GM19240 (cell line): ENCODE measurements at regions not wholly inside any gene's neighbourhood (a gene's known extent, or its start where the extent isn't known, plus 50 kb on each side); places are given as distances from the start of the nearest gene placed in this dataset.
"Not testable (repeated sequence)": the region's sequence is repeated elsewhere in the genome, so short reads cannot be mapped to it uniquely, and the experiment has no call there.

Experiments
- DNase-seq: peaks from one replicate; pipeline ENCODE4 v3.0.0; 2011; ENCODE audit warnings: low spot score; ENCODE audit not compliant: insufficient read length

DNA sequence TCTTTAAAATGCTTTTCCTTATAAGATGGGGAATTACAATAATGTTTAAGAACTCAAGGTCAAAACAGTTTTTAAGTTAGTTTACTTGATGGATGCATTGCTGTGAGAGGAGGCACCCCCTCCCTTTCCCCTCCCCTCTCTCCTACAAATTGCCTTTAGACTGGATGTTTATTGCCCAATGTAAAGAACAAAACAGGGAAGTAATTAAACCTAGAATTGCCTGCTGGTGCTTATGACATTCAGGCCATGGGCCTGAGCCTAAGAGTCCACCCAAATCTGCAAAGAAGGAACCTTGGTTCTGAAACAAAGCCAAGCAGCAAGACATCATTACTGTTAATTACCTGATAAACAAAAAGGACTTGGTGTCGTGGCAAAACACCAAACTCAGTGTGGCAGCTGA lies 630.3 kb downstream of the ISL1 start:
- DNase-seq = no peak

DNA sequence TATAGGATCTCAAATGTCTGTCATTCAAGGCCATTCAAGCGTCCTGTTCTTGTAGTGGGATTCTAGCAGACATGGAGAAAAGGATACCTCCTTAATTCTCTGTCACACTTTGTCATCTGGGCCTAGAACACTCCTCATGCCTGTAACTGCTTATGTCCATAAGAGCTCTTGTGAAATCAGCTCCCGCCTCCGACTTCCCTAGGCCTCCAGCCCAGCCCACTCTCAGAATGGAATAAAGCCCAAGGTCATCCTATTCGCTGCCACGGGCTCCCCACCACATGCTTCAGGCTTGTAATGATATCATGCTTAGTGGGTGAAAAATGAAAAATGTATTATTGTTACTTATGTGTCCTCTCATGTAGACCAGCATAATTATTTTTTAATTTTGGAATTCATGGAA lies 632.5 kb downstream of the ISL1 start:
- DNase-seq = no peak

DNA sequence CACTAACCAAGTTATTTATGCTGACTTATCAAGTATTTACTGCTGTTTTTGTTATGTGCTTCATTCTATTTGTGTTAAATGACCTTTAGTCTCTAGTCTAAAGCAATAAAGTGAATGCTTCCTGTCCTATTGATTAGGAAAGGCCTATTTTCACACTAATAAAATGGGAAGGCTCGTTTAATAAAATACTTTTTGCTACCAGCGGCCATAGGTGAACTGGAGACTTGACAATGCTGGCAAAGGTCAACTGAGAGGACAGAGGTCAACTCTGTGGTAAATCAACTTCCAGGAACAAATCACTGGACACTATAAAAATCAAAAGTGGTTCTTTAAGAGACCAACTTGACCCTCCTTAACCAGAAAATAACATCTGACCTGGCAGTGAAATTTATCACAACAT lies 634.3 kb downstream of the ISL1 start:
- no peak for DNase-seq

DNA sequence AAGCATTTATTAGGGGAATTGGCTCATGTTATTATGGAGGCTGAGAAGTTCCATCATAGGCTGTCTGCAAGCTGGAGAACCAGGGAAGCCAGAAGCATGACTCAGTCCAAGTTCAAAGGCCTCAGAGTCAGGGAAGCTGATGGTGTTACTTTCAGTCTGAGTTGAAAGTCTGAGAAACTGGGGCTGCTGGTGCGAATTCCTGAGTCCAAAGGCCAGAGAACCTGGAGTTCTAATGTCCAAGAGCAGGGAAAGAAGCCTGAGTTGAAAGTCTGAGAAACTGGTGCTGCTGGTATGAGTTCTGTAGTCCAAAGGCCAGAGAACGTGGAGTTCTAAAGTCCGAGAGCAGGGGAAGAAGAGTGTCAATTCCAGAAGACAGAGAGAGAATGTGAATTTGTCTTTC lies 641.1 kb downstream of the ISL1 start:
- no peak for DNase-seq

DNA sequence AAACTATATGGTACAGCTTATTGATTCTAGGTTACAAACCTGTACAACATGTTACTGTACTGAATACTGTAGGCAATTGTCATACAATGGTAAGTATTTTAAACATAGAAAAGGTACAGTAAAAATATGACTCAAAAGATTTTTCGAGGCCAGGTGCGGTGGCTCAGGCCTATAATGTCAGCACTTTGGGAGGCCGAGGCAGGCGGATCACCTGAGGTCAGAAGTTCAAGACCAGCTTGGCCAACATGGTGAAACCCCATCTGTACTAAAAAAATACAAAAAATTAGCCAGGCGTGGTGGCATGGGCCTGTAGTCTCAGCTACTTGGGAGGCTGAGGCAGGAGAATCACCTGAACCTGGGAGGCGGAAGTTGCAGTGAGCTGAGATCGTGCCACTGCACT lies 646.6 kb downstream of the ISL1 start:
- not testable (repeated sequence) for DNase-seq

DNA sequence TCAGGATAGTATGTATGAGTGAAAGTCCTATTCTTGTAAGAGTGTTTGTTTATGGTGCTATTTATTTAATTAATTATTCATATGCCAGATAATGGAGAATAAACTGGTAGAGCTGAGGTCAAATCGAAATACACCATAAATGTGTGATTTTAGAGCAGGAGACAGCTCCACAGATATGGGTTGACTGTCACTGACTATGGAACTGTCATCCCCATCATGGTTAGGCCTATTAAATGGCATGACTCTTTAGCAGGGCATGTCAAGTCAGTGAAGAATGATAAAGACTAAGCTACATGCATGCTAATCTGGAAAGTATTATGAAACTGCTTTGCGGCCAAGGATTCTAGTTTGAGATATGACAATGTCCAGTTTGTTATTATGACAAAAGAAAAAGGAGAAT lies 658.6 kb downstream of the ISL1 start:
- no peak for DNase-seq

DNA sequence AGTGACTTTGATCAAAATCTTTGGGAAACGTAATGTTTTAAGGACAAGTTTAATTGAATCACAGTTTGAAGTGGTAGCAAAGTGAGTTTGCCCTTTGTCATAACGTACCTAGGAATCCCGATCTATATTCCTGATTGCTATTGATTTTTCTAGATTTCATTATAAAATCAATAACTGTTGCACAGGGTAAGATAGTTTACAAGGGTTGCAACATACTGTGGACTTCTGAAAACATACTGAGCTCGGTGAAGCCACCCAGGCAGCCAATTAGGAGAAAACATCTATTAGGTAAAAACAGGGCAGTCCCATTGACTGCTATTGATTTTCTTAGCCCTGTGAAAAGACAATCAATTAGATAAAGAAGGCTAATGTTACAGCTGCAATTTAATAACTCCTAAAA lies 659.9 kb downstream of the ISL1 start:
- DNase-seq = no peak

DNA sequence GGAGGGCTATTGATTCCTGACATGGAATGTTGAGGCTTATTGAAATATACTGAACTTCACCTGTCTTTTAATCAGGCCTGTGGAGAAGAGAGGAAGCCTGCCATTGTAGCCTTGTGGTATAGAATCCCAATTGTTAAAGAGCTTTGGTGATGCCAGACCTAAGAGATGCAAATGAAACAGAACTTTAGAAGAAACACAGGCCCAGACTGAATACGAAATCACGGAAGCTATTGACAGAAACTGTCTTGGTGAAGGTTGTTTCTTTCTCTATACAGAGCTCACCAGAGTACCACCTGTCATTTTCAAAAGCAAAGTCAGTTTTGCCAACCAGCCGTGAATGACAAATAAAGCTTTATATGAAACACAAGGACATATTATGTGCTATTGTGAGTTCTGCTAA lies 660.3 kb downstream of the ISL1 start:
- DNase-seq = no peak

DNA sequence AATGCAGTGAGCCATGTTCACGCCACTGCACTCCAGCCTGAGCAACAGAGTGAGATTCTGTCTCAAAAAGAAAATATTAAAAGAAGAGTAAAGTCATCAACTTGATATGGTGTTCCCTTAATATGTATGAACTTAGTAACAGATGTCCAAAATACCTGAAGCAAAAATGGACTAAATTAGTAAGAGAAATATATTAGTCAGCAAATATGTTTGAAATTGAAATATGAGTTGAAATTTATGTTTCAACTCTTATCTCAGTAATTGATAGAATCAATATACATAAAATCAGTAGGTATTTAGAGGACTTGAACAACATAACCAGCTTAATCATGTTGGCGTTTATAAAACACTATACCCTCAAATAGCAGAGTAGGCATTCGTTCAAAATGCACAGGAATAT lies 668.5 kb downstream of the ISL1 start:
- DNase-seq = no peak

DNA sequence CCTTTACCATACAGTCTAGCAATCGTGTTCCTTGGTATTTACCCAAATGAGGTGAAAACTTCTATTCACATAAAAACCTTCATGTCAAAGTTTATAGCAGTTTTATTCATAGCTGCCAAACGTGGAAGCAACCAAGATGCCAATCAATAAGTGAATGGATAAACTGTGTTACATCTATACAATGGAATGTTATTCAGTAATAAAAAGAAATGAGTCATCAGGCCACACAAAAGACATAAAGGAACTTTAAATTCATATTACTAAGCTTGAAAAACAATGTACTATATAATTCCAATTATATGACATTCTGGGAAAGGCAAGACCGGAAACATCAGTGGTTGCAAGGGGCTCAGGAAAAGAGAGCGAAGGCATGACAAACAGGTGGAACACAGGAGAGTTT lies 679.9 kb downstream of the ISL1 start:
- DNase-seq = no peak

DNA sequence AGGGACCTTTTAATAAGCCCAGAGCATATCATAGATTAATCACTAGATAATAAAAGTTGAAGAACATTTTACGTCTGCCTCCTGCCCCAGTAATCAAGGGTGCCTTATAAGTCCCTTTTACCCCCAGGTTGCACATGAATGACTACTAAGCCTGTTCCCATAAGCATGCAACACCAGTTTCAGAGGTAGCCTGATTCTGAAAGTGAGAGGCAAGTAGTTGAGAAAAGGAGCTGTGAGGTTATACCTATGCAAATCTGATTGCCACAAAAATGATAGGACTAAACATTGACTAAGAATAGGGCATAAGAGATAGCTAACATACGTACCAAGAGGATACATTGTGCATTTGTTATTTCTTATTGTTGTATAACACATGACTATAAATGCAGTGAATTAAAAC lies 681.9 kb downstream of the ISL1 start:
- DNase-seq = no peak

DNA sequence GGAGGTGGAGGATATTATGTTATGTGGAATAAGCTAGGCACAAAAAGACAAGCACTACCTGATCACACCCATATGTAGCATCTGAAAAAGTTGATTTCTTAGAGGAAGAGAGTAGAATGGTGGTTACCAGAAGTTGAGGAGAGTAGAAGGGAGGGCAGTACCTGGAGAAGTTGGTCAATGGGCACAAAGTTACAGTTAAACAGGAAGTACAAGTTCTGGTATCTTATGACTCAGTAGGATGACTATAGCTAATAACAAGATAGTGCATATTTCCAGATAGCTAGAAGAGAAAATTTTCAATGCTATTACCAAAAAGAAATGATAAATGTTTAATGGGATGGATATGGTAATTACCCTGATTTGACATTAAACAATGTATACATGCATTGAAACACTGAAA lies 686.7 kb downstream of the ISL1 start:
- DNase-seq = no peak

DNA sequence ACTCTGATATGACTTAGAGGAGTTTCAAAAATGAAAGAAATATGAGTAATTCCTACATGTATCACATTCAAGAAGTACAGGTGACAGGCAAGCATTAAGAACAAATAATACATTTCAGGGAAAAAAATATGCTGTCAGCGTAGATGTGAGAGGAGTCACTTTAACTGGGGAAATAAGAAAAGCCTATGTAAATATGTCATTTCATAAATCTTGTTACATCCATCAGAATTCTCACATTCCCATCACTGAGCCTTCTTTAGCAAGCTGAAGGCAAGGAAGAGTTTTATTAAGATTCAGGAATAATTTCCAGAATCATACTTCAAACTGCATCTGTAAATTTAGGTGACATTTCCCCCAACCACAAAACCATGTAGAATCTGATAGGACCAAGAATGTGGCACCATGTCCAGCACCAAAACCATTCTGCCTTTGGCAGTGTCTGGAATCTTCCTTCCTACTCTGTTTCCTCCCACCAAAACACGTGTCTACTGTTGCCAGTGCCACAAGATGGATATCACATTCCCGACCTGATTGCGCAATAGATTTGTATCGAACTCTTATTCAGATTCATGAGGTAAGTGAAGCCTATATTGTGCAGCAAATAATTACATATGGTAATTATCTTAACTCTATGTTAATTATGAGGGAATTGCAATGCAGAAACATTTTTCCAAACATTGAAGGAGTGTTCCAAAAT lies 690.9 kb downstream of the ISL1 start:
- no peak for DNase-seq

DNA sequence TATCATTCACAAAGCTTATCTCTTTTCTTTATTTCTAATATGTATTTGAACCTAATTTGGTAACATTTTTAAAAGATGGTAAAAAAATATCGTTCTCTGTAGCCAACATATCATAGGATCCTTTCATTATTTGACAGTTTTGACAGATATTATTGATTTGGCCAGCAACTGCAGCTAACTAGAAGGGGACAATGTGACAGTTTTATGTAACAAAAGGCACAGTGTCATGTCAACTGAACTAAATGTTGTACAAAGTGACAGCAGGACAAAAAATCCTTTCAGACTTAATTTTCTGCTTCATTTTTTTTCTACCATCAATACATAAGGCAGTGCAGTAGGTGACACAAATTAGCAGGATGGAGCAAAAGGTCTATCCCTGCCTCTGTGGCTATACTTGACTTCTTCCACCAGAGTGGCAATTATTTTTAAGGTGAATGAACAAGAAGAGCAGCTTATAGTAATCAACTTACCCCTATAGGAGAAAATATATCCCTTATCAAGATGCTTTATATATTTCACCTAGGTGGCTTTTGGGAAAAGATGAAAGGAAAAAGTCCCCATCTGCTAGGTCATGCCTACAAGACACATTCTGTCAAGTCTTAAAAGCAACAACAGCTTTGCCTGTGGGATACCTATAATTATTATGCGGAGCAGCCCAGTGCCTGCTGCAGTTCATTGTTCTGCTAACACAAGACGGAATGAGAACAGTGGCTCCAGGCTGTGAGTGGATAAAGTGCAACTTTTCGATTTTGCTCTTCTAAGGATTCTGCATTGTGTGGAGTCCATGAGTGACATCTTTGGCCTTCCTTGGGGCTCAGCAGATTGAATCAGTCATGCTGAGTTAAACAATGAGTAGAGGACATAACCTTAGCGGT lies 694.9 kb downstream of the ISL1 start:
- no peak for DNase-seq

DNA sequence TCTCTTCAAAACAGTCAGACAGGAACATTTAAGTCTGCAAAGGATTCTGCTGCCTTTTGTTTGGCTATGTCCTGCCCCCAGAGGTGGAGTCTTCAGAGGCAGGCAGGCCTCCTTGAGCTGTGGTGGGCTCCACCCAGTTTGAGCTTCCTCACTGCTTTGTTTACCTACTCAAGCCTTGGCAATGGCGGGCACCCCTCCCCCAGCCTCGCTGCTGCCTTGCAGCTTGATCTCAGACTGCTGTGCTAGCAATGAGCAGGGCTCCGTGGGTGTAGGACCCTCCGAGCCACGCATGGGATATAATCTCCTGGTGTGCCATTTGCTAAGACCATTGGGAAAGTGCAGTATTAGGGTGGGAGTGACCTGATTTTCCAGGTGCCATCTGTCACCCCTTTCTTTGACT lies 685.4 kb upstream of the ITGA1 start:
- DNase-seq = not testable (repeated sequence)

DNA sequence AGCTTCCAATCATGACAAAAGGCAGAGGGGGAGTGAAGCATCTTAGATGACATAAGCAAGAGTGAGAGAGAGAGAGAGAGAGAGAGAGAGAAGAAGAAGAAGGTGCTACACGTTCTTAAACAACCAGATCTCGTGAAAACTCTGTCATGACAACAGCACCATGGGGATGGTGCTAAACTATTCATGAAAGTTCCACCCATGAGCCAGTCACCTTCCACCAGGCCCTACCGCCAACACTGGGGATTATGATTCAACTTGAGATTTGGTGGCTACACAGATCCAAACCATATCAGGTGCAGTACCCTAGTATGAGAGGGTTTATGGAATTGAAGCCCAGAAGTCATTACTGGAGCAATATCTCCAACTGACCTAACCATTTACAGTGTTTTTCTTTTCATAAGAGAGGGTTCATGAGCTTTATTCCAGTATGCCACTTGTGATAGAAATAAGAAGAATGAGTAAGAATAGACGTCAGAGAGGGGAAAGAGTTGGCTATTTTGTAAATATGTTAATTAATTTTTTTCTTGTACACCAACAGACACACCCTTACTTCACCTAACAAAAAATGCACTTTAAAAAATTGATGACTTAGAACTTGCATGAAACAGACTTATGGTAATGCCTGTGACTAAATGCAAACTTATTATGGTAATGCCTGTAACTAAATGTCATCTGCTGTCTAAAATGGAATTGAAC lies 680.4 kb upstream of the ITGA1 start:
- no peak for DNase-seq

DNA sequence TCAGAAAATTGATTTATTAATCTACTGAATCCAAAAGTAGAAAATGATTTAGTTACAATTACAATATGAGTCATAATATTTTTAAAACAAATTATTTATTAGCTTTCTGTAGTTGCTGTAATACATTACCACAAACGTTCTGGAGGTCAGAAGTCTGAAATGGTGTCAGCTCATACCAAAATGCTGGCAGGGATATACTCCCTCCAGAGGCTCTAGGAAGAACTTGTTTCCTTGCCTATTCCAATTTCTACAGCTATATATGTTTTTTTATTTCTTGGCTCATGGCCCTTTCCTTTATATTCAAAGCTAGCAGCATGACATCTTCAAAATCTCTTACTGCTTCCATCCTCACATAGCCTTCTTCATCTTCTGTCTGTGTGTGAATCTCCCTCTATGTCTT lies 667.9 kb upstream of the ITGA1 start:
- no peak for DNase-seq

DNA sequence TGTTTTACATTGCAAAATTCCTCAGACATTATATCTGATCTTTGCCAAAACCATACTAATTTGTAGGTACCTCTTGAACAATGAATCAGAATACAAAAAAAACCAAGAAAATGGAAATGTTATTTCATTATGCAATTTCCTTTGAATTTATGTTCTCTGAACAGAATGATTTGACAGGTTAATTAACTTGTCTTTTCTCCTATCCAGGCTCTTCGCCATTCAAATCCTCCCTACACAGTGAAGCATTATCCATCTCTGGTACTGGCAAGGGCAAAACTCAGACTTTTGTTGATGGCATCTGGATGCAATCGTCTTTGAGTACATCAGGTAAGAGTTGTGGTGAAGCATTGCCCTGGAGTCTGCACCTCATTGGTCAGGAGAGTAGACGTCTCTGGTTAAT lies 655.7 kb upstream of the ITGA1 start:
- no peak for DNase-seq

DNA sequence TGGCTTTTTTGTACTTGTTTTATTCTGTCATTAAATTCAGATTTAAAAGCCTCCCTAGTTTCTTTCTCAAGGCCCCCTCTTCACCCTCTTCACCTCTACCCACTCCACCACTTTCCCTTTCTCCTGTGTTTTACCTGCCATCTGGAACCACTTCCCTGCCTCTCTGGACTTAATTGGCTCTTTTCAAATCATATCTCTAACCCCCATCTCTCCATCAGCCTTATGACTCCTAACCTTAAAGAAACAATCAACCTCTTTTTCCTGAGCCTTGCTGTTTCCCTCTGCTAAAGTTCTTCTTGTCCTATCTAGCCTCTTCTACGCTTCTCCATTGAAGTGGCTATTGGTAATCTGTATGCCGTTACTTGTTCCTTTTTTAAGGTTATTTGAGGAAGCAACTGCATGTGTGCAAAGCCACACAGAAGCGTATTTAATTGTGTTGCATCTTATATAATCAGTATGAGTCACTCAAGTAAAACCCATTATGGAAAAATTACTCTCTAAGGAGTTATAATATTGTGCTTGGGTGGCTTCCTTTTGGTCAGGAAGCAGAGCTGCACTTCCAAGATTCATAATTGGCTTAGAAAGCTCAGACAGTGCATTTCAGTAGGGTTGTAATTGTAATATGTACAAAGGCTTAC lies 653.6 kb upstream of the ITGA1 start:
- DNase-seq = no peak

DNA sequence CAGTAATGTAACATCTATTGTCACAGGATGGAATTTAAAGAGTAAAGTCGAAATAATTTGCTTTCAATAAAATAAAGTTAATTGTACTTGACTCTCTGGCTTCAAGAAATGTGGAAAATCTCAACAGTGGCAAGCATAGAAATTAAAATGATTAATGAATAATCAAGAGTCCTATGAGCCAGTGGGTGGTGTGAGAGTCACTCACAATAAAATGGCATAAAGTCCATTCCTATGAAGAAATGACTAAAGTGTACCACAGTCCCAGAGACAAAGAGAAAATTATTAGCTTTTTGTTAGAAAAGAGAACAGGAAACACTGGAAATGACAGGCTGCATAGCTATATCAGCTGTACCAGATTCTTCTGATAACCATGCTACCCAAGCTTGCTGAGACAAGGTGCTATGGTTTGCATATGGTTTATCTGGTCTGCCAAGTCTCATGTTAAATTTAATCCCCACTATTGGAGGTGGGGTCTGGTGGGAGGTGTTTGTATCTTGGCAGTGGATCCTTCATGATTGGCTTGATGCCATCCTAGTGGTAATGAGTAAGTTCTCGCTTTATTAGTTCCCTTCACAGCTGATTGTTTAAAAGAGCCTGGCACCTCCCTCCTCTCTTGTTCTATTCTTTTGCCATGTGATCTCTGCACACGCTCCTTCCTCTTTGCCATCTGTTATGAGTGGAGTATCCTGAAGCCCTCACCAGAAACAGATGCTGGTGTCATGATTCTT lies 647.7 kb upstream of the ITGA1 start:
- no peak for DNase-seq

DNA sequence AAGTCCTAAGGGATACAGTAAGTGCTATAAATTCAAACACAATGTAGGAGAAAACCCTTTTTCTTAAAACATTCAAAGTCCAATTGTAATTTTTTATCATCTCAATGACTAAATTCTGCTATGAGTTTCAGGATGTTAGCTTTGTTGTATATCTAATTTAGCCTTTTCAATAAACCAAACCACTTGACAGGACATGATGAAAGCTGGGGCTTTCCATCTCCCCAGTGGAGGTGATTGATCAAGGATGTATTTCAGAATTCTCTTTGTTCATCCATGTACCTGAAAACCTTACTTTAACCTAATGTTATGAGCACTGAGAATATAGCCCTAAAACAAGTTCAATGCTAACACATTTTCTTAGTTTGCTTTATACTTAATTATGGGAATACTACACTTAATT lies 639.0 kb upstream of the ITGA1 start:
- no peak for DNase-seq
